DMS 273 (cell line): ENCODE measurements at regions not wholly inside any gene's neighbourhood (a gene's known extent, or its start where the extent isn't known, plus 50 kb on each side); places are given as distances from the start of the nearest gene placed in this dataset.
"Not testable (repeated sequence)": the region's sequence is repeated elsewhere in the genome, so short reads cannot be mapped to it uniquely, and the experiment has no call there.

Experiments used
- DNase-seq: peaks from one replicate; lab custom pipeline; 2025; ENCODE audit not compliant: unreplicated experiment; lab: John Stamatoyannopoulos, UW

- DNase-seq, result no peak
Measured at GRCh38 chr7:68409851-68410250, 1188.4 kb upstream of the AUTS2 start.

GRCh38 chr7:68410693-68411092 lies 1187.6 kb upstream of the AUTS2 start:
- not testable (repeated sequence) for DNase-seq

- DNase-seq, result peak; percentile 91
Measured at GRCh38 chr7:68411742-68412141, 1186.5 kb upstream of the AUTS2 start.

- DNase-seq, result peak; percentile 35
Measured at GRCh38 chr7:68414631-68415425, 1183.4 kb upstream of the AUTS2 start.

- no peak for DNase-seq
Measured at GRCh38 chr7:68417002-68417401, 1181.3 kb upstream of the AUTS2 start.

GRCh38 chr7:68417659-68418058 lies 1180.6 kb upstream of the AUTS2 start:
- peak; percentile 34 for DNase-seq

- DNase-seq, result no peak
Measured at GRCh38 chr7:68420342-68421192, 1177.7 kb upstream of the AUTS2 start.

GRCh38 chr7:68421712-68422111 lies 1176.6 kb upstream of the AUTS2 start:
- DNase-seq, result no peak

- no peak for DNase-seq
Measured at GRCh38 chr7:68422281-68422680, 1176.0 kb upstream of the AUTS2 start.

GRCh38 chr7:68423356-68423755 lies 1174.9 kb upstream of the AUTS2 start:
- DNase-seq, result no peak

GRCh38 chr7:68424658-68425297 lies 1173.5 kb upstream of the AUTS2 start:
- no peak for DNase-seq

GRCh38 chr7:68425377-68425776 lies 1172.9 kb upstream of the AUTS2 start:
- peak; percentile 22 for DNase-seq

GRCh38 chr7:68429411-68430117 lies 1168.7 kb upstream of the AUTS2 start:
- DNase-seq, result no peak

GRCh38 chr7:68432585-68432984 lies 1165.7 kb upstream of the AUTS2 start:
- DNase-seq, result no peak

GRCh38 chr7:68433462-68434070 lies 1164.7 kb upstream of the AUTS2 start:
- no peak for DNase-seq

- no peak for DNase-seq
Measured at GRCh38 chr7:68434857-68435256, 1163.4 kb upstream of the AUTS2 start.

GRCh38 chr7:68438016-68438415 lies 1160.3 kb upstream of the AUTS2 start:
- no peak for DNase-seq

- DNase-seq, result no peak
Measured at GRCh38 chr7:68438811-68439210, 1159.5 kb upstream of the AUTS2 start.

- DNase-seq, result no peak
Measured at GRCh38 chr7:68439897-68440296, 1158.4 kb upstream of the AUTS2 start.

GRCh38 chr7:68440866-68441265 lies 1157.4 kb upstream of the AUTS2 start:
- DNase-seq, result peak; percentile 59

- DNase-seq, result peak; percentile 30
Measured at GRCh38 chr7:68441645-68442044, 1156.6 kb upstream of the AUTS2 start.
